NT2/D1 (cell line): ENCODE measurements at regions not wholly inside any gene's neighbourhood (a gene's known extent, or its start where the extent isn't known, plus 50 kb on each side); places are given as distances from the start of the nearest gene placed in this dataset.

Experiments
- DNase-seq: peaks from one replicate; pipeline ENCODE4 v3.0.0-alpha.2; 2011; ENCODE audit warnings: low read depth, low spot score
- H3K27me3 ChIP-seq: 2 replicates; pipeline ENCODE4 v1.6.0; 2011; ENCODE audit warnings: mild to moderate bottlenecking; ENCODE audit not compliant: insufficient read length, insufficient read depth
- H3K36me3 ChIP-seq: 2 replicates; pipeline ENCODE4 v1.6.1; 2011; ENCODE audit warnings: mild to moderate bottlenecking, low read length, mixed read lengths; ENCODE audit not compliant: insufficient read depth, insufficient read length
- H3K4me1 ChIP-seq: 2 replicates; pipeline ENCODE4 v1.5.1; 2011; ENCODE audit not compliant: insufficient read depth, insufficient read length
- H3K4me3 ChIP-seq: 2 replicates; pipeline ENCODE4 v1.5.1; 2011; ENCODE audit warnings: low read depth; ENCODE audit not compliant: insufficient read length
- H3K9ac ChIP-seq: 2 replicates; pipeline ENCODE4 v1.6.0; 2011; ENCODE audit warnings: low read depth; ENCODE audit not compliant: insufficient read length
- H3K9me3 ChIP-seq: 2 replicates; pipeline ENCODE4 v1.5.1; 2011; ENCODE audit warnings: mild to moderate bottlenecking, low read length; ENCODE audit not compliant: insufficient read depth
- SUZ12 ChIP-seq: IDR thresholded peaks from 2 replicates; pipeline ENCODE4 v1.6.1; 2011; ENCODE audit not compliant: insufficient read length, insufficient read depth; ENCODE audit errors: extremely low read depth
- YY1 ChIP-seq: IDR thresholded peaks from 2 replicates; pipeline ENCODE4 v1.6.1; 2011; ENCODE audit not compliant: insufficient read length, insufficient read depth
- ZNF274 ChIP-seq: IDR thresholded peaks from 2 replicates; pipeline ENCODE4 v1.6.1; 2011; ENCODE audit warnings: mild to moderate bottlenecking, low read depth, low read length

DNA sequence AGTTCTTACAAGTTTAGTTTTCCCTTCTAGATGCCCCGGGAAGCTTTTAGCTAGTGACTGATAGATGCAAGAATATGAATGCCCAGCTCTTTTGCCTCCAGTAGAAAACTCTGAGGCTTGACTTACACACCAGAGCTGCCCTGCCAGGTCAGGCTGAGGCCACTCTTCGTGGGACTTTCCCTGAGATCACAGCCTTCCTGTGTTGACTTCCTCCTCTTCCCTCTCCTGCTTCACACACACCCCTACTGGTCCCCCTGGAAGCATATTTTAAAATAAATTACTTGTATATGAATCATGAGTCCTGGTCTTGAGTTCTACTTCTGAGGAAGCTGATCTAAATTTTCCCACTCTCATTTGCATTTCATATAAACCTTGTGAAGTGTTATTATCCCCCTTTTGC lies 413.7 kb downstream of the PDCD6IP start:
- no peak for DNase-seq
- H3K9ac ChIP-seq: no peak overlapping the region
- TF ChIP-seq YY1 (no peak), ZNF274 (no peak), SUZ12 (no peak)

DNA sequence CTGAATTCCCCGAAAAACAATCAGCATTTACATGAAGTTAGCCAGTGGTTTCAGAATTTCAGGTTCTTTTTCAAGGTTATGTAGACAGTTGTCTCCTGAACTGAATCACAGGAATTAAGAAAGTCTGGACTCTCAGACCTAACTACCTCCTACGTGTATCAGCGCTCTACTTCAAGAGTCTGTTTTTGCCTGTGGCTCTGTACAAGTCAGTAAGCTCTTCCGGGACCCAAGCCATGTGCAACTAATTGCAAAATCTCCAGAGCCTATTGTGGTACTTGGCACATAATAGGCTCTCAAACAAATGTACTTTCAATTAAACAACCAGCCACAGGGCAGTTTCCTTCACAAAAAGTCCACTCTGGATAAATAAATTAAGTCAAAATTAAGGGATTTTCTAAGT lies 414.2 kb downstream of the PDCD6IP start:
- no peaks in the 10 kb centered on the region for H3K4me1 ChIP-seq
- no peaks in the 10 kb centered on the region for H3K27me3 ChIP-seq
- DNase-seq: no peak
- H3K9ac ChIP-seq: no peak overlapping the region
- no peaks in the 10 kb centered on the region for H3K9me3 ChIP-seq
- H3K36me3 ChIP-seq: no peaks in the 10 kb centered on the region
- TF ChIP-seq YY1 (no peak), SUZ12 (no peak)
- H3K4me3 ChIP-seq: no peak overlapping the region

More for the DNA sequence above, 413.7 kb downstream of the PDCD6IP start:
- Histone ChIP-seq H3K27me3 (no peaks in the 10 kb centered on the region), H3K9me3 (no peaks in the 10 kb centered on the region), H3K4me1 (no peaks in the 10 kb centered on the region), H3K4me3 (no peak overlapping the region), H3K36me3 (no peaks in the 10 kb centered on the region)

DNA sequence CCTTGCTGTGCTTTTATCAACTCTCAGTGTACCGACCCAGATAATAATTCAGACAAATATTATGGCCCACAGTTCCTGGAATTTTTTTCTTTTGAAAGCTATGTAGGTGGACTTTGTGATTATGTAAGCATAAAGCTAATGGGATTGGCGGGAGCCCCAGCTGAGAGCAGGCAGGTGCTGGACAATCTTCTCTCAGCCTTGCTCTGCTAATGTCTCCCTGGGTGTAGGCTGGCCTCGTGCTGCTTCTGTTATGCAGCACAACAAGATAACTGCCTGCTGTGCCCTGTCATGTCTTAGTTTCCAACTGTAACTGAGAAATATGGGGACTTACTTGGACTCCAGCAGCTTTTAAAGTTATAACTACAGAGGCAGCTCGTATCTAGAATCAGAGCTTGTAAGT lies 415.0 kb downstream of the PDCD6IP start:
- H3K4me1 ChIP-seq: no peaks in the 10 kb centered on the region
- H3K27me3 ChIP-seq: no peaks in the 10 kb centered on the region
- DNase-seq: no peak
- H3K36me3 ChIP-seq: no peaks in the 10 kb centered on the region
- H3K9ac ChIP-seq: no peak overlapping the region
- TF ChIP-seq YY1: no peak
- no peak for TF ChIP-seq ZNF274
- TF ChIP-seq SUZ12: no peak
- H3K9me3 ChIP-seq: no peaks in the 10 kb centered on the region
- H3K4me3 ChIP-seq: no peak overlapping the region

DNA sequence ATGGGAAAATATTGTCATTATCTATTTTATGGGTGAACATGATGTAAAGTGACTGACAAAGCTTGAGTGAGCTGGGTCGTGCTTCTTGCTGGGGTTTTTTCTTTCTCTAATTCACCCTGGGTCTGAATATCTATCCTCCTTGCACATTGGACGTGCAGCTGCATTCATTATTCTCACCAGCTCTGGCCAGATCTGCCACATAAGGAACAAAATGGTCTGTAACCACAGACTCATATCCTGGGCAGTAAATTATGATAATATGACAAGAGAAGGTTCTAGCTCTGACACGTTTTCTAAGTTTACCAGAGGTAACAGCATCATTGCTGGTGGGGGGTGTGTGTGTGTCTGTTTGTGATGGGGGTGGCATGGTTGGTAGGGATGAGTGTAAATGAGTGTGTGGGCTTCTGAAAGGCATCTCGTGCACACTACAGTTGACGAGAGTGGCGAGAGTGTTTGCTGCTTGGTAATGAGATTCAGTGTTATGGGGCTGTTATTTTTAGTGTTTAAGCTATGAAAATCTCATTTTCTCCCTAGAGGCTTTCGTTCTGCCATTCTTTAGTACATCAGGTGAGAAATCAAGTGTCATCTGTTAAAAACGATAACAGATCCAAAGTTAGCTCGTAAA lies 418.4 kb downstream of the PDCD6IP start:
- no peak overlapping the region for H3K9ac ChIP-seq
- no peak for TF ChIP-seq SUZ12
- TF ChIP-seq YY1: no peak
- no peak for TF ChIP-seq ZNF274
- no peak for DNase-seq
- no peak overlapping the region for H3K4me3 ChIP-seq
- no peaks in the 10 kb centered on the region for H3K4me1 ChIP-seq
- H3K36me3 ChIP-seq: no peaks in the 10 kb centered on the region
- no peaks in the 10 kb centered on the region for H3K9me3 ChIP-seq
- no peaks in the 10 kb centered on the region for H3K27me3 ChIP-seq

DNA sequence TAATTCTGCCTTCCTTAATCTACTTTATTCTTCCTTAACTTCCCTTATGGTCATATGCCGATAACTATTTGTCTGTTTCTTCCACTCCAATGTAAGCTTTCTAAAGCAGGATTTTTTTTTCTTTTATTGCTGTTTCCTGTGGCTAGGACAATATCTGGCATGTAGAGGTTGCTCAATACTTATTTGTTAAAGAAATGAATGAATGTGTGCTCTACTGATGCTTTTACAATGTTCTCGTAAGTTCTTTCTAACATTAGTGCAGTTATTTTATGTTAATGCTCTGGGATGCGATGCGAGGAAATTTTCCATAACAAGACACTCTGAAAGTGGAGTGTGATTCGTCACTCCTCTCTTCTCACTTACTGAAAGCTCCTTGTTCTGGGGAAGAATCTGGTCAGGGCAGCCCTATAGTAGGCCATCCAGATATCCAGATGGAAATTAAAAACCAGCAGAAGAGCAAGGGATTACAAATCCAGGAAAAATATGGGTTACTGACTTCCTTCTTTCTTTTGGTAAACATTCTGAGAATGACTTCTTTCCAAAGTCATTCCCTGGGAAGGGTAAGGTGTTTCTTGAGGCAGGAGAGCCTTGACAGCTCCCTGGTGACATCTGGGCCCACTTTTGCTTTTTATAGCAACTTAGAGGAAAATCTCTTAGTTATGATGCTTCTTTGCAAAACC lies 420.4 kb downstream of the PDCD6IP start:
- no peak overlapping the region for H3K9ac ChIP-seq
- H3K9me3 ChIP-seq: no peaks in the 10 kb centered on the region
- H3K36me3 ChIP-seq: no peaks in the 10 kb centered on the region
- TF ChIP-seq YY1: no peak
- no peak for TF ChIP-seq SUZ12
- no peak for TF ChIP-seq ZNF274
- H3K27me3 ChIP-seq: no peaks in the 10 kb centered on the region
- no peak overlapping the region for H3K4me3 ChIP-seq
- no peaks in the 10 kb centered on the region for H3K4me1 ChIP-seq
- no peak for DNase-seq

DNA sequence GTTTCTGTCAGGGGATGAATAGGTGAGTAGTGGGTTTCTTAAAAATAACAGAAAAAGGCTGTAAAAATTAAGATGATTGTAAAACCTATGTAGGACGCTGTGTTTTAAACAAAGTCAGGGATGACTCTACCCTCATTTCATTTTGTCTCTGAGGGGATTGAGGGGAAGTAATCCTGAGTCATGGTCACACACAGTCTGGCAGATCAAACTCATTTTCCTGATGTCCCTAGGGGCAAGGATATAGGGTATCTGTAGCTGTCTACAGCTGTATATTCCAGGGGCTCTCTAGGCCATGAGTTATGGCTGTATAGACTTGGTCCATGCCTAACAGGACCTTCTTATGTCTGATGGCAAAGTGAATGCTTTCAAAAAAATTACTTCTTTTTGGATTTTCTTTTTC lies 421.1 kb downstream of the PDCD6IP start:
- Histone ChIP-seq H3K9ac (no peak overlapping the region), H3K4me3 (no peak overlapping the region), H3K9me3 (no peaks in the 10 kb centered on the region), H3K27me3 (no peaks in the 10 kb centered on the region), H3K4me1 (no peaks in the 10 kb centered on the region), H3K36me3 (no peaks in the 10 kb centered on the region)
- TF ChIP-seq SUZ12 (no peak), ZNF274 (no peak), YY1 (no peak)
- DNase-seq: no peak

DNA sequence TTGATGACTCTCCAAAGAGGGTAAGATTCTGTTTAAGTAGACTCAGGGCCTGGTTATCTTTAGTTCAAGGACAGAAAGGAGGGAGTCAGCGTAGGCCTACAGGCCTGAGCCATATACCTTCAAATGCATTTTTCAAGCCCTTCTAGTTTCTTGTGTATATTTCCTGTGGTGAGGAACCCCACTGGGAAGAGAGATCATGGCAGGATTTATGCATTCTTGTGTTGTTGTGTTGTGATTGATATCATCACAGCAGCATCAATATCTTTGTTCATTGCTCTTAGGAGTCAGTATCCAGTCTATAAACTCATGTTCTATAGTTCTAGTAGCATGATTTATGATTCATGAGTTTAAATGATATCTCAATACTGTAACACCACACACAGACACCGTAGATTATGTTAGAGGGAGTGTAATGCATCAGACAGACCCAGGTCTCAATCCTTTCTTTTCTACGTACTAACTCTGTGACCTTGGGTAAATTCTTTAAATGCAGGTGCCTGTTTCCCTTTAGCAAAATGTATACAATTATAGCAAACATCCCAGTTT lies 427.5 kb downstream of the PDCD6IP start:
- Histone ChIP-seq H3K4me3 (no peak overlapping the region), H3K9ac (no peak overlapping the region), H3K9me3 (no peaks in the 10 kb centered on the region), H3K4me1 (no peaks in the 10 kb centered on the region), H3K36me3 (no peaks in the 10 kb centered on the region), H3K27me3 (no peaks in the 10 kb centered on the region)
- TF ChIP-seq YY1 (no peak), SUZ12 (no peak), ZNF274 (no peak)
- no peak for DNase-seq
